GM13976 (cell line): ENCODE measurements at regions not wholly inside any gene's neighbourhood (a gene's known extent, or its start where the extent isn't known, plus 50 kb on each side); places are given as distances from the start of the nearest gene placed in this dataset.

ENCODE experiments used
- DNase-seq: peaks from one replicate; pipeline ENCODE4 v3.0.0; 2012; ENCODE audit warnings: low spot score
- CTCF ChIP-seq: IDR thresholded peaks from 2 replicates; pipeline ENCODE4 v1.5.1; 2012; ENCODE audit warnings: borderline replicate concordance, mild to moderate bottlenecking; ENCODE audit not compliant: insufficient read depth; ENCODE audit errors: extremely low read depth, missing control alignments, control extremely low read depth
- in situ Hi-C: fragments of 300-500 bp; cut with MboI; formaldehyde crosslinking; loops from one replicate; pipeline ENCODE4 v1.12.0; 2022; ENCODE audit warnings: low sequenced_read_pairs, mixed read lengths, inconsistent platforms; ENCODE audit not compliant: unreplicated experiment

GRCh38 chr15:87686841-87687522, 569.6 kb downstream of the NTRK3 start:
- TF ChIP-seq CTCF = no peak
- in situ Hi-C loops = no loop called here
- no peak for DNase-seq

GRCh38 chr15:87686339-87686738, 570.2 kb downstream of the NTRK3 start:
- no peak for DNase-seq
- in situ Hi-C loops = no loop called here
- no peak for TF ChIP-seq CTCF

- no peak for TF ChIP-seq CTCF
- no peak for DNase-seq
- in situ Hi-C loops = no loop called here
These were observed 574.0 kb downstream of the NTRK3 start for GRCh38 chr15:87682527-87682926.

GRCh38 chr15:87681104-87681503, 575.4 kb downstream of the NTRK3 start:
- no peak for DNase-seq
- no peak for TF ChIP-seq CTCF
- in situ Hi-C loops = no loop called here

- in situ Hi-C loops = no loop called here
- TF ChIP-seq CTCF = no peak
- DNase-seq = no peak
These were observed 576.3 kb downstream of the NTRK3 start for GRCh38 chr15:87680208-87680607.

- DNase-seq = no peak
- in situ Hi-C loops = no loop called here
- TF ChIP-seq CTCF = no peak
These were observed 581.3 kb downstream of the NTRK3 start for GRCh38 chr15:87675271-87675670.
